ENCODE measurements at regions not wholly inside any gene's neighbourhood (a gene's known extent, or its start where the extent isn't known, plus 50 kb on each side); places are given as distances from the start of the nearest gene placed in this dataset.

DNA sequence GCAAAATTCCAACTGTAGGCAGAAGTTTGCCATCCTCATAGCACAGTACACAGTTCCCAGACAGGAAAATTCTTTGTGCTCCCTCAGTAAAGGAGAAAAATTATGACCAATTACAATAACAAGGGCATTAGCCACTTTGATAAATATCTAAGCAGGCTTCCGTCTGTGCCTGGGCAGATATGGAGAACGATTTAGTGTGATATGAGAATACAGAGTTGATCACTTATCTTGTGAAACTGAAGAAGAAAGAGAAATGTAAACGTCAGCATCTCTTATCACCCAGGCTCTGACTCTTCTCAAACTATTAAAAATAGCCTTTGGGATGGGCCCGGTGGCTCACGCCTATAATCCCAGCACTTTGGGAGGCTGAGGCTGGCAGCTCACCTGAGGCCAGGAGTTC lies 54.5 kb upstream of the TIAM1 start:
- TF ChIP-seq KAT2A (conservative IDR thresholded peaks at IDR 0.05; ENCODE audit: control insufficient read depth, low read depth, low read length) (no peak), TARDBP (IDR thresholded peaks at IDR 0.05; ENCODE audit: borderline replicate concordance) (no peak), RAD51 (IDR thresholded peaks at IDR 0.05) (no peak), EGR1 (IDR thresholded peaks at IDR 0.05; ENCODE audit: borderline replicate concordance in 1 of 2, low read depth in 2 of 2, low read length in 2 of 2) (no peak), POLR2A (IDR thresholded peaks at IDR 0.05; ENCODE audit: low read depth, low read length) (no peak)
- TF ChIP-seq, protein P1, sequence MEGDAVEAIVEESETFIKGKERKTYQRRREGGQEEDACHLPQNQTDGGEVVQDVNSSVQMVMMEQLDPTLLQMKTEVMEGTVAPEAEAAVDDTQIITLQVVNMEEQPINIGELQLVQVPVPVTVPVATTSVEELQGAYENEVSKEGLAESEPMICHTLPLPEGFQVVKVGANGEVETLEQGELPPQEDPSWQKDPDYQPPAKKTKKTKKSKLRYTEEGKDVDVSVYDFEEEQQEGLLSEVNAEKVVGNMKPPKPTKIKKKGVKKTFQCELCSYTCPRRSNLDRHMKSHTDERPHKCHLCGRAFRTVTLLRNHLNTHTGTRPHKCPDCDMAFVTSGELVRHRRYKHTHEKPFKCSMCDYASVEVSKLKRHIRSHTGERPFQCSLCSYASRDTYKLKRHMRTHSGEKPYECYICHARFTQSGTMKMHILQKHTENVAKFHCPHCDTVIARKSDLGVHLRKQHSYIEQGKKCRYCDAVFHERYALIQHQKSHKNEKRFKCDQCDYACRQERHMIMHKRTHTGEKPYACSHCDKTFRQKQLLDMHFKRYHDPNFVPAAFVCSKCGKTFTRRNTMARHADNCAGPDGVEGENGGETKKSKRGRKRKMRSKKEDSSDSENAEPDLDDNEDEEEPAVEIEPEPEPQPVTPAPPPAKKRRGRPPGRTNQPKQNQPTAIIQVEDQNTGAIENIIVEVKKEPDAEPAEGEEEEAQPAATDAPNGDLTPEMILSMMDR (IDR thresholded peaks at IDR 0.05 in 2 of 3, conservative IDR thresholded peaks at IDR 0.05 in 1 of 3; ENCODE audit: control insufficient read depth in 2 of 3, extremely low read depth in 1 of 3, insufficient read depth in 1 of 3, low read depth in 3 of 3, low read length in 3 of 3), result no peak
- TF ChIP-seq, protein P2, sequence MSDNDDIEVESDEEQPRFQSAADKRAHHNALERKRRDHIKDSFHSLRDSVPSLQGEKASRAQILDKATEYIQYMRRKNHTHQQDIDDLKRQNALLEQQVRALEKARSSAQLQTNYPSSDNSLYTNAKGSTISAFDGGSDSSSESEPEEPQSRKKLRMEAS (IDR thresholded peaks at IDR 0.05; ENCODE audit: low read depth, low read length), result no peak
- TF ChIP-seq, protein P3, sequence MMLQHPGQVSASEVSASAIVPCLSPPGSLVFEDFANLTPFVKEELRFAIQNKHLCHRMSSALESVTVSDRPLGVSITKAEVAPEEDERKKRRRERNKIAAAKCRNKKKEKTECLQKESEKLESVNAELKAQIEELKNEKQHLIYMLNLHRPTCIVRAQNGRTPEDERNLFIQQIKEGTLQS (IDR thresholded peaks at IDR 0.05; ENCODE audit: borderline replicate concordance, extremely low read depth, low read depth, low read length), result no peak
